A549 (cell line): ENCODE measurements at regions not wholly inside any gene's neighbourhood (a gene's known extent, or its start where the extent isn't known, plus 50 kb on each side); places are given as distances from the start of the nearest gene placed in this dataset.

ENCODE experiments used
- ATAC-seq, 2 experiments: fragments of 200-7000 bp in 1 of 2; fragments of >200 bp in 1 of 2; cut with Nextera tagmentation in 1 of 2; cut with Tn5 transposase in 1 of 2; 3 replicates each; pipeline versions ENCODE4 v1.8.0 to v1.9.1; 2018 to 2020; ENCODE audit warnings: mild to moderate bottlenecking in 1 of 2, moderate library complexity in 1 of 2
- CTCF ChIA-PET: fragments of 300-600 bp; sonication (Branson Sonifier 250); formaldehyde crosslinking; extraction: SDS; loops from one replicate; lab custom pipeline; 2021; ENCODE audit warnings: antibody characterized with exemption, inconsistent platforms; lab: Yijun Ruan, JAX
- POLR2A ChIA-PET: fragments of 350-600 bp; formaldehyde crosslinking; extraction: SDS; loops from one replicate; lab custom pipeline; 2021; ENCODE audit warnings: antibody characterized with exemption, inconsistent platforms; lab: Yijun Ruan, JAX
- DNase-seq, 2 experiments: peaks; one replicate each; pipeline versions ENCODE4 v3.0.0 to v3.0.0-alpha.2; 2011 to 2016; ENCODE audit warnings: low read depth in 1 of 2, low spot score in 1 of 2
- FAIRE-seq: peaks from 2 replicates; lab custom pipeline; 2011; peaks lifted over from hg19 to GRCh38; lab: Jason Lieb, UNC
- H3K27ac ChIP-seq, 2 experiments: fragments of >200 bp; sonication (Bioruptor Twin); formaldehyde crosslinking; 3 replicates each; pipeline ENCODE4 v1.5.1; 2016 to 2017
- H3K4me1 ChIP-seq: fragments of >200 bp; sonication (Bioruptor Twin); formaldehyde crosslinking; 3 replicates; pipeline ENCODE4 v1.6.1; 2016
- H3K4me2 ChIP-seq: fragments of >200 bp; sonication (Bioruptor Twin); formaldehyde crosslinking; 3 replicates; pipeline ENCODE4 v1.6.1; 2016
- H3K4me3 ChIP-seq: fragments of >200 bp; sonication (Bioruptor Twin); formaldehyde crosslinking; 3 replicates; pipeline ENCODE4 v1.5.1; 2016
- H3K9me3 ChIP-seq: fragments of >200 bp; sonication (Bioruptor Twin); formaldehyde crosslinking; 3 replicates; pipeline ENCODE4 v1.6.1; 2016
- BHLHE40 ChIP-seq: IDR thresholded peaks from 2 replicates; pipeline ENCODE4 v1.6.1; 2012; ENCODE audit warnings: low read depth, low read length, inconsistent platforms
- CBX8 ChIP-seq: fragments of 200-600 bp; sonication (generic); IDR thresholded peaks from 2 replicates; pipeline ENCODE4 v1.6.1; 2016
- CHD2 ChIP-seq: fragments of 150-350 bp; IDR thresholded peaks from 2 replicates; pipeline ENCODE4 v1.6.1; 2014; ENCODE audit warnings: low read length; ENCODE audit not compliant: partially characterized antibody
- EHMT2 ChIP-seq: fragments of 200-600 bp; sonication (generic); IDR thresholded peaks from 2 replicates; pipeline ENCODE4 v1.6.1; 2016; ENCODE audit warnings: antibody characterized with exemption, low read depth, mild to moderate bottlenecking, moderate library complexity
- FOSB ChIP-seq: fragments of 250-450 bp; sonication (Bioruptor Pico); IDR thresholded peaks from 2 replicates; pipeline ENCODE4 v1.5.0; 2020; ENCODE audit warnings: mild to moderate bottlenecking, moderate library complexity
- FOXS1 ChIP-seq: fragments of 250-450 bp; sonication (Bioruptor Pico); IDR thresholded peaks from 2 replicates; pipeline ENCODE4 v1.5.0; 2020; ENCODE audit warnings: mild to moderate bottlenecking, moderate library complexity
- GATA3 ChIP-seq: IDR thresholded peaks from 2 replicates; pipeline ENCODE4 v1.6.1; 2012; ENCODE audit warnings: borderline replicate concordance
- HMGXB4 ChIP-seq: fragments of 250-450 bp; sonication (Bioruptor Pico); IDR thresholded peaks from 2 replicates; pipeline ENCODE4 v1.5.0; 2021; ENCODE audit warnings: mild to moderate bottlenecking, moderate library complexity, borderline replicate concordance
- HOXA7 ChIP-seq: fragments of 250-450 bp; sonication (Bioruptor Pico); IDR thresholded peaks from 2 replicates; pipeline ENCODE4 v1.5.0; 2020; ENCODE audit warnings: mild to moderate bottlenecking, moderate library complexity
- PHF8 ChIP-seq: fragments of 200-600 bp; sonication (generic); IDR thresholded peaks from 2 replicates; pipeline ENCODE4 v1.6.1; 2016; ENCODE audit warnings: low read depth, mild to moderate bottlenecking, antibody characterized with exemption, moderate library complexity, borderline replicate concordance
- RFX5 ChIP-seq: fragments of 450-650 bp; IDR thresholded peaks from 2 replicates; pipeline ENCODE4 v1.7.1; 2014; ENCODE audit warnings: antibody characterized with exemption, mild to moderate bottlenecking, moderate library complexity
- RNF2 ChIP-seq: fragments of 200-600 bp; sonication (generic); IDR thresholded peaks from 2 replicates; pipeline ENCODE4 v1.6.1; 2016; ENCODE audit warnings: low read depth, mild to moderate bottlenecking, antibody characterized with exemption, moderate library complexity, borderline replicate concordance
- SMC3 ChIP-seq: fragments of >200 bp; sonication (Bioruptor Twin); formaldehyde crosslinking; IDR thresholded peaks from 3 replicates; pipeline ENCODE4 v1.6.1; 2018; ENCODE audit warnings: inconsistent platforms
- SREBF2 ChIP-seq: fragments of 450-650 bp; IDR thresholded peaks from 2 replicates; pipeline ENCODE4 v1.6.1; 2014; ENCODE audit warnings: mild to moderate bottlenecking, moderate library complexity
- ZC3H11A ChIP-seq: fragments of 450-650 bp; IDR thresholded peaks from 2 replicates; pipeline ENCODE4 v1.6.1; 2014; ENCODE audit warnings: antibody characterized with exemption, mild to moderate bottlenecking
- ZSCAN20 ChIP-seq: fragments of 250-450 bp; sonication (Bioruptor Pico); IDR thresholded peaks from 2 replicates; pipeline ENCODE4 v1.8.0; 2022; ENCODE audit warnings: mild to moderate bottlenecking, moderate library complexity
- WGBS: methylation state at CpG from one replicate; pipeline ENCODE4 v1.1.6; 2017; ENCODE audit errors: missing lambda C conversion rate; 5-methylcytosine and 5-hydroxymethylcytosine counted together
- TF ChIP-seq, protein P1 (sequence below): IDR thresholded peaks from 2 replicates; pipeline ENCODE4 v1.6.1; 2012

- H3K4me2 ChIP-seq = peak overlapping the region; percentile 100
Measured at GRCh38 chr1:218164930-218165700, 120.0 kb upstream of the RRP15 start.

DNA sequence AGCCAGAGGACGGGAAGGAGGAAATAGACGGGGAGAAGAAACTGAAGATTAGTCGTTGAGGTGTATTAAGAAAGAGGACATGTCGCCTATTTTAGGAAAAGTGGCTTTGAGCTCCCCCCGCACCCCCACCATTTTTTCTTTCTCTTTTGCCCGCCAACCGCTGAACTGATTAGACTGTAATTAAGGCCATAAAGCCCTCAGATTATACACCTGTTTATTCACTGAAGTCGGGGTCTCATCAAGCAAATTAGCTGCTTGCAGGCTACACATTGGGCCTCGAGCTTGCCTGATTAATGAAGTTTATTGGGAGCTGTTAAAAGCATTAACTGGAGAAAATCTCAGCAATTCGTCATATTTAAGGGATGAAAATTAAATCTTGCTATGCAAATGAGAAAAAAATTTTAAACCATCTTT lies 119.4 kb upstream of the RRP15 start:
- Histone ChIP-seq H3K4me3 (peak overlapping the region; percentile 57), H3K9me3 (no peaks in the 10 kb centered on the region; the same call in 2 of the 3 replicates), H3K27ac (no peak overlapping the region), H3K4me1 (peaks cover 17% of the 10 kb centered on the region; the same call in 1 of the 3 replicates), H3K4me2 (peak overlapping the region; percentile 100)
- FAIRE-seq = no peak
- ChIA-PET CTCF (no interaction called here), POLR2A (no interaction called here)
- TF ChIP-seq RNF2 = 0 out of 2 replicates have a peak, but pooled peaks have one; percentile 19
- TF ChIP-seq HOXA7 (CRISPR knock-in tag) = no peak
- TF ChIP-seq, protein P1, sequence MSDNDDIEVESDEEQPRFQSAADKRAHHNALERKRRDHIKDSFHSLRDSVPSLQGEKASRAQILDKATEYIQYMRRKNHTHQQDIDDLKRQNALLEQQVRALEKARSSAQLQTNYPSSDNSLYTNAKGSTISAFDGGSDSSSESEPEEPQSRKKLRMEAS = no peak
- DNase-seq = no peak
- 22% methylated on average over 10 of the region's 10 CpGs for WGBS
- ATAC-seq = no peak

More at GRCh38 chr1:218164930-218165700, 120.0 kb upstream of the RRP15 start:
- CTCF ChIA-PET = interaction anchor here (0.7 to 0.8 kb wide), 2 partner anchors 9 to 1835 kb away, joined by 3 read pairs; no protein-coding TSS in a partner anchor
- FAIRE-seq (no peak), DNase-seq (peak; percentile 9 to 11), ATAC-seq (peak; percentile 80 to 87)
- POLR2A ChIA-PET = no interaction called here
- WGBS = 2% methylated on average over 66 of the region's 80 CpGs
- TF ChIP-seq EHMT2 (no peak), CHD2 (no peak), GATA3 (no peak), SMC3 (no peak), PHF8 (no peak), RFX5 (no peak), CBX8 (peak; percentile 76; the same call in 1 of the 2 replicates), ZC3H11A (no peak), HMGXB4 (CRISPR knock-in tag) (no peak), RNF2 (peak; percentile 87; the same call in 1 of the 2 replicates), SREBF2 (no peak), ZSCAN20 (no peak), FOSB (CRISPR knock-in tag) (no peak)
- TF ChIP-seq, all 56 proteins: peak for 2
- peak overlapping the region in 1 of 2 experiments; percentile 38; a peak in 3 of 6 replicates for H3K27ac ChIP-seq
- no peaks in the 10 kb centered on the region; the same call in 2 of the 3 replicates for H3K9me3 ChIP-seq
- peaks cover 17% of the 10 kb centered on the region; the same call in 1 of the 3 replicates for H3K4me1 ChIP-seq
- H3K4me3 ChIP-seq = peak overlapping the region; percentile 57

- WGBS = 32% methylated on average over 8 of the region's 8 CpGs
- no peak overlapping the region for H3K27ac ChIP-seq
- FAIRE-seq (no peak), ATAC-seq (no peak), DNase-seq (no peak)
- peaks cover 17% of the 10 kb centered on the region; the same call in 1 of the 3 replicates for H3K4me1 ChIP-seq
- H3K4me2 ChIP-seq = no peak overlapping the region
- TF ChIP-seq FOXS1 (CRISPR knock-in tag) (no peak), SREBF2 (no peak), CBX8 (peak; percentile 65; the same call in 1 of the 2 replicates), BHLHE40 (no peak)
- POLR2A ChIA-PET = no interaction called here
- CTCF ChIA-PET = no interaction called here
- no peak overlapping the region for H3K4me3 ChIP-seq
- no peaks in the 10 kb centered on the region; the same call in 2 of the 3 replicates for H3K9me3 ChIP-seq
Measured at GRCh38 chr1:218166268-218166945, 118.7 kb upstream of the RRP15 start.
